ENCODE measurements at regions not wholly inside any gene's neighbourhood (a gene's known extent, or its start where the extent isn't known, plus 50 kb on each side); places are given as distances from the start of the nearest gene placed in this dataset.

GRCh38 chr13:79834876-79835275 is 353.9 kb downstream of the NDFIP2 start:
- no peak for DNase-seq
- no peak for TF ChIP-seq POLR2A (IDR thresholded peaks at IDR 0.05)
- no peak for TF ChIP-seq CTCF (IDR thresholded peaks at IDR 0.05)

GRCh38 chr13:79833991-79834390 is 353.0 kb downstream of the NDFIP2 start:
- no peak overlapping the region for H3K4me3 ChIP-seq
- ATAC-seq: no peak
- intact Hi-C loops (cut with DNase I): no loop called here
- H3K4me1 ChIP-seq: peaks cover 0 to 3% (median 0%) of the 10 kb centered on the region in 12 donors
- H3K36me3 ChIP-seq: no peaks in the 10 kb centered on the region
- peak in 1 of 5 donors; percentile 8 for DNase-seq
- no peaks in the 10 kb centered on the region for H3K9me3 ChIP-seq
- H3K27me3 ChIP-seq: no peaks in the 10 kb centered on the region
- H3K27ac ChIP-seq: peak overlapping the region in 1 of 12 donors; percentile 2
- 35 to 61% (median 48%) methylated on average over 1 of the region's 1 CpG for WGBS, 4 donors
- TF ChIP-seq CTCF (IDR thresholded peaks at IDR 0.05) (no peak), POLR2A (IDR thresholded peaks at IDR 0.05) (no peak)

More at GRCh38 chr13:79834876-79835275, 353.9 kb downstream of the NDFIP2 start:
- ATAC-seq: no peak
- Histone ChIP-seq H3K4me3 (no peak overlapping the region), H3K27me3 (no peaks in the 10 kb centered on the region), H3K36me3 (no peaks in the 10 kb centered on the region), H3K4me1 (peaks cover 0 to 3% (median 0%) of the 10 kb centered on the region in 12 donors), H3K9me3 (no peaks in the 10 kb centered on the region), H3K27ac (no peak overlapping the region)
- intact Hi-C loops (cut with DNase I): no loop called here
- WGBS, 4 donors: 53 to 63% (median 56%) methylated on average over 2 of the region's 2 CpGs

GRCh38 chr13:79831556-79831955 is 350.6 kb downstream of the NDFIP2 start:
- TF ChIP-seq POLR2A (IDR thresholded peaks at IDR 0.05) (no peak), CTCF (IDR thresholded peaks at IDR 0.05) (no peak)
- Histone ChIP-seq H3K9me3 (peaks cover 0 to 3% (median 0%) of the 10 kb centered on the region in 12 donors), H3K27ac (no peak overlapping the region), H3K4me1 (peaks cover 0 to 3% (median 0%) of the 10 kb centered on the region in 12 donors), H3K36me3 (no peaks in the 10 kb centered on the region), H3K4me3 (no peak overlapping the region), H3K27me3 (no peaks in the 10 kb centered on the region)
- WGBS, 4 donors: 81 to 96% (median 89%) methylated on average over 3 of the region's 3 CpGs
- ATAC-seq: no peak
- no peak for DNase-seq
- intact Hi-C loops (cut with DNase I): no loop called here

GRCh38 chr13:79830945-79831344 is 350.0 kb downstream of the NDFIP2 start:
- no peaks in the 10 kb centered on the region for H3K36me3 ChIP-seq
- ATAC-seq (no peak), DNase-seq (no peak)
- 94 to 97% (median 94%) methylated on average over 3 of the region's 3 CpGs for WGBS, 4 donors
- intact Hi-C loops (cut with DNase I): no loop called here
- no peaks in the 10 kb centered on the region for H3K27me3 ChIP-seq
- H3K4me1 ChIP-seq: peaks cover 0 to 3% (median 0%) of the 10 kb centered on the region in 12 donors
- H3K4me3 ChIP-seq: no peak overlapping the region
- TF ChIP-seq CTCF (IDR thresholded peaks at IDR 0.05) (no peak), POLR2A (IDR thresholded peaks at IDR 0.05) (no peak)
- H3K27ac ChIP-seq: no peak overlapping the region
- peaks cover 0 to 3% (median 0%) of the 10 kb centered on the region in 12 donors for H3K9me3 ChIP-seq

All from heart left ventricle (tissue), 16 donors.